Naive thymus-derived CD4-positive, alpha-beta T cell (primary cell): ENCODE measurements at regions not wholly inside any gene's neighbourhood (a gene's known extent, or its start where the extent isn't known, plus 50 kb on each side); places are given as distances from the start of the nearest gene placed in this dataset.

ENCODE experiments used
- ATAC-seq: fragments of 150-1000 bp; cut with Tn5 transposase; 2 replicates; pipeline ENCODE4 v1.10.0; 2021; ENCODE audit warnings: mild to moderate bottlenecking, moderate library complexity
- CTCF ChIA-PET: fragments of 350-600 bp; sonication (Branson Sonifier 250); formaldehyde crosslinking; loops from one replicate; lab custom pipeline; 2021; ENCODE audit warnings: antibody characterized with exemption; lab: Charles Lee
- POLR2A ChIA-PET: fragments of 350-600 bp; sonication (Branson Sonifier 250); formaldehyde crosslinking; loops from one replicate; lab custom pipeline; 2021; ENCODE audit warnings: antibody characterized with exemption, inconsistent platforms; lab: Charles Lee
- DNase-seq, 9 donors: peaks; one replicate each; pipeline versions ENCODE4 v3.0.0 to v3.0.0-alpha.2; 2020 to 2022; ENCODE audit warnings: mixed read lengths in 1 of 9
- H3K27ac ChIP-seq: one replicate; pipeline ENCODE4 v1.7.0; 2013; ENCODE audit warnings: mild to moderate bottlenecking, low read depth, low read length, moderate library complexity
- H3K27me3 ChIP-seq, 2 donors: one replicate each; pipeline ENCODE4 v1.7.0; 2013; ENCODE audit warnings: low read length in 2 of 2, mild to moderate bottlenecking in 2 of 2, moderate library complexity in 2 of 2; ENCODE audit not compliant: control insufficient read depth in 2 of 2, insufficient read depth in 2 of 2
- H3K36me3 ChIP-seq, 3 experiments: 1 replicate in 2 of 3; 2 replicates in 1 of 3; pipeline ENCODE4 v1.7.0; 2013; ENCODE audit warnings: low read length in 3 of 3, mild to moderate bottlenecking in 3 of 3, moderate library complexity in 1 of 3; ENCODE audit not compliant: insufficient read depth in 3 of 3, control insufficient read depth in 2 of 3
- H3K4me1 ChIP-seq, 2 donors: one replicate each; pipeline ENCODE4 v1.7.0; 2013; ENCODE audit warnings: low read length in 2 of 2, mild to moderate bottlenecking in 2 of 2, moderate library complexity in 1 of 2; ENCODE audit not compliant: control insufficient read depth in 2 of 2, insufficient read depth in 2 of 2
- H3K4me3 ChIP-seq: 2 replicates; pipeline ENCODE4 v1.7.0; 2013; ENCODE audit warnings: mild to moderate bottlenecking, low read length
- H3K9me3 ChIP-seq, 3 experiments: 1 replicate in 2 of 3; 2 replicates in 1 of 3; pipeline ENCODE4 v1.7.0; 2013; ENCODE audit warnings: low read length in 3 of 3; ENCODE audit not compliant: control insufficient read depth in 2 of 3
- H3K27ac Mint-ChIP-seq, 9 donors: one replicate each; pipeline ENCODE4 v1.8.0; 2020 to 2022; ENCODE audit warnings: mixed read lengths in 9 of 9, mild to moderate bottlenecking in 8 of 9, moderate library complexity in 5 of 9, inconsistent platforms in 2 of 9
- H3K27me3 Mint-ChIP-seq, 5 donors: one replicate each; pipeline ENCODE4 v1.8.0; 2021 to 2022; ENCODE audit warnings: mixed read lengths in 5 of 5, mild to moderate bottlenecking in 1 of 5
- H3K36me3 Mint-ChIP-seq, 5 donors: one replicate each; pipeline ENCODE4 v1.8.0; 2020 to 2022; ENCODE audit warnings: mixed read lengths in 5 of 5, mild to moderate bottlenecking in 3 of 5, inconsistent platforms in 1 of 5
- H3K4me1 Mint-ChIP-seq, 7 donors: one replicate each; pipeline ENCODE4 v1.8.0; 2020 to 2022; ENCODE audit warnings: mixed read lengths in 7 of 7, mild to moderate bottlenecking in 3 of 7, inconsistent platforms in 1 of 7
- H3K4me3 Mint-ChIP-seq, 10 donors: one replicate each; pipeline ENCODE4 v1.8.0; 2020 to 2022; ENCODE audit warnings: mild to moderate bottlenecking in 10 of 10, mixed read lengths in 10 of 10, moderate library complexity in 6 of 10, inconsistent platforms in 2 of 10
- H3K9me3 Mint-ChIP-seq, 11 donors: one replicate each; pipeline ENCODE4 v1.8.0; 2020 to 2022; ENCODE audit warnings: mixed read lengths in 11 of 11, mild to moderate bottlenecking in 4 of 11, inconsistent platforms in 1 of 11, moderate library complexity in 1 of 11
- intact Hi-C, 2 donors: fragments of 100-400 bp; cut with micrococcal nuclease; formaldehyde crosslinking; loops; one replicate each; pipeline ENCODE4 v1.15.1; 2023

- peaks cover 0 to 5% (median 0%) of the 10 kb centered on the region in 5 donors for H3K27me3 Mint-ChIP-seq
- no peak overlapping the region for H3K27ac Mint-ChIP-seq
- intact Hi-C loops: no loop called here
- no peak overlapping the region for H3K4me3 ChIP-seq
- H3K36me3 ChIP-seq: no peaks in the 10 kb centered on the region
- peaks cover 20 to 50% of the 10 kb centered on the region in 2 donors for H3K4me1 ChIP-seq
- DNase-seq (no peak), ATAC-seq (peak; percentile 49)
- ChIA-PET CTCF (interaction anchor here (0.6 kb wide), 1 partner anchor 245 kb away, joined by 3 read pairs; no protein-coding TSS in a partner anchor), POLR2A (no interaction called here)
- peaks cover 0 to 1% (median 0%) of the 10 kb centered on the region in 11 donors for H3K9me3 Mint-ChIP-seq
- no peaks in the 10 kb centered on the region for H3K27me3 ChIP-seq
- peaks cover 14 to 38% (median 34%) of the 10 kb centered on the region in 7 donors for H3K4me1 Mint-ChIP-seq
- H3K36me3 Mint-ChIP-seq: no peaks in the 10 kb centered on the region
- no peak overlapping the region for H3K4me3 Mint-ChIP-seq
- no peaks in the 10 kb centered on the region for H3K9me3 ChIP-seq
- H3K27ac ChIP-seq: no peak overlapping the region
Observed at GRCh38 chr15:69666921-69667811, 214.5 kb downstream of the RPLP1 start.

GRCh38 chr15:69668039-69668705 lies 215.6 kb downstream of the RPLP1 start:
- Mint-ChIP-seq H3K36me3 (no peaks in the 10 kb centered on the region), H3K4me3 (peak overlapping the region in 1 of 10 donors; percentile 47), H3K27ac (peak overlapping the region in 1 of 9 donors; percentile 32), H3K27me3 (peaks cover 0 to 8% (median 0%) of the 10 kb centered on the region in 5 donors), H3K4me1 (peaks cover 14 to 38% (median 34%) of the 10 kb centered on the region in 7 donors), H3K9me3 (peaks cover 0 to 1% (median 0%) of the 10 kb centered on the region in 11 donors)
- ChIA-PET CTCF (interaction anchor here (1.0 kb wide), 1 partner anchor 57 kb away, joined by 3 read pairs; no protein-coding TSS in a partner anchor), POLR2A (interaction anchor here (1.0 kb wide), 1 partner anchor 11 kb away, joined by 4 read pairs; no protein-coding TSS in a partner anchor)
- DNase-seq (no peak), ATAC-seq (peak; percentile 9)
- no peaks in the 10 kb centered on the region for H3K36me3 ChIP-seq
- no peak overlapping the region for H3K4me3 ChIP-seq
- H3K27me3 ChIP-seq: no peaks in the 10 kb centered on the region
- no peaks in the 10 kb centered on the region for H3K9me3 ChIP-seq
- H3K4me1 ChIP-seq: peaks cover 20 to 50% of the 10 kb centered on the region in 2 donors
- intact Hi-C loops: loop anchor here in 1 of 2 donors (2.0 kb wide), 1 partner anchor 47 kb away; no protein-coding TSS in a partner anchor
- no peak overlapping the region for H3K27ac ChIP-seq

- H3K4me1 Mint-ChIP-seq: peaks cover 14 to 38% (median 34%) of the 10 kb centered on the region in 7 donors
- peaks cover 20 to 50% of the 10 kb centered on the region in 2 donors for H3K4me1 ChIP-seq
- no peak for DNase-seq
Observed at GRCh38 chr15:69668963-69669362, 216.3 kb downstream of the RPLP1 start.

GRCh38 chr15:69669446-69669845 lies 216.8 kb downstream of the RPLP1 start:
- H3K27ac Mint-ChIP-seq: peak overlapping the region in 1 of 9 donors; percentile 63
- peaks cover 0 to 1% (median 0%) of the 10 kb centered on the region in 11 donors for H3K9me3 Mint-ChIP-seq
- no peak overlapping the region for H3K4me3 Mint-ChIP-seq
- Histone ChIP-seq H3K4me1 (peaks cover 20 to 50% of the 10 kb centered on the region in 2 donors), H3K36me3 (no peaks in the 10 kb centered on the region), H3K4me3 (peak overlapping the region; percentile 16), H3K27me3 (no peaks in the 10 kb centered on the region), H3K9me3 (no peaks in the 10 kb centered on the region), H3K27ac (no peak overlapping the region)
- no peak for ATAC-seq
- ChIA-PET POLR2A (no interaction called here), CTCF (interaction anchor here (1.0 kb wide), 1 partner anchor 55 kb away, joined by 3 read pairs; no protein-coding TSS in a partner anchor)
- no peak for DNase-seq
- peaks cover 14 to 38% (median 34%) of the 10 kb centered on the region in 7 donors for H3K4me1 Mint-ChIP-seq
- H3K36me3 Mint-ChIP-seq: no peaks in the 10 kb centered on the region
- intact Hi-C loops: loop anchor here in 1 of 2 donors (2.0 kb wide), 1 partner anchor 45 kb away; no protein-coding TSS in a partner anchor
- H3K27me3 Mint-ChIP-seq: peaks cover 0 to 8% (median 0%) of the 10 kb centered on the region in 5 donors

More at GRCh38 chr15:69668963-69669362, 216.3 kb downstream of the RPLP1 start:
- peak overlapping the region in 1 of 10 donors; percentile 48 for H3K4me3 Mint-ChIP-seq
- Histone ChIP-seq H3K9me3 (no peaks in the 10 kb centered on the region), H3K4me3 (no peak overlapping the region), H3K36me3 (no peaks in the 10 kb centered on the region), H3K27me3 (no peaks in the 10 kb centered on the region), H3K27ac (no peak overlapping the region)
- intact Hi-C loops: loop anchor here in 1 of 2 donors (2.0 kb wide), 1 partner anchor 46 kb away; no protein-coding TSS in a partner anchor
- H3K27ac Mint-ChIP-seq: peak overlapping the region in 3 of 9 donors; percentile 40 to 63 (median 59)
- ATAC-seq: peak; percentile 59
- ChIA-PET CTCF (interaction anchor here (1.0 kb wide), 1 partner anchor 56 kb away, joined by 3 read pairs; no protein-coding TSS in a partner anchor), POLR2A (no interaction called here)
- H3K27me3 Mint-ChIP-seq: peaks cover 0 to 8% (median 0%) of the 10 kb centered on the region in 5 donors
- H3K9me3 Mint-ChIP-seq: peaks cover 0 to 1% (median 0%) of the 10 kb centered on the region in 11 donors
- no peaks in the 10 kb centered on the region for H3K36me3 Mint-ChIP-seq

DNA sequence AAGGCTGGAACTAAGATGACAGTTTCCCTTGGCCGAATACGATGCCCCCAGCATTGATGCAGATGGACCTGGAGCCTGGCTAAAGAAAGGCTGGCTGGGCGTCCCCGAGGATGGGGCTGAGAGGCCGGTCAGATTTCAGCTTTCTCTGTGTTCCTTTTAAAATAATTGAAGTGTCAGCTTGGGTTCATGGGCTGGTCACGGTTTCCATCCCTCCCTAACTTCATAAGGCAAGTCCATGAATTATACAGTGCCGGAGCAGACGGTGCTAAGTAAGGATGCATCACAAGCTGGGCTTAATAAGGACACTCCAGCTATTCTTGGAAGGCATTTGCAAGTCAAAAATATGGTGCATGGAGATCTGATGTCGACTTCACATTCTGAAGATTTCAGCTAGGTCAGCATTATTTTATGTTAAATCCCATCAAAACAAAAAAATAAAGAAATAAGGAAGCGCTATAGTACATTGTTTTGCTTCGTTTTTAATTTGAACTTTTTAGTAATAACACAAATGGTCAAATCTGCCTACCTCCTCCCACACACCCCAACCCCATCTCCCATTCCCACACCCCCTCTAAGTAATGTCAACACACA lies 220.8 kb downstream of the RPLP1 start:
- no peak for DNase-seq
- no peak overlapping the region for H3K27ac Mint-ChIP-seq
- H3K9me3 ChIP-seq: no peaks in the 10 kb centered on the region
- no peak for ATAC-seq
- no peaks in the 10 kb centered on the region for H3K27me3 ChIP-seq
- H3K27me3 Mint-ChIP-seq: peaks cover 0 to 25% (median 5%) of the 10 kb centered on the region in 5 donors
- no peak overlapping the region for H3K4me3 ChIP-seq
- H3K9me3 Mint-ChIP-seq: peaks cover 0 to 2% (median 0%) of the 10 kb centered on the region in 11 donors
- CTCF ChIA-PET: no interaction called here
- no peaks in the 10 kb centered on the region for H3K36me3 ChIP-seq
- no peak overlapping the region for H3K4me3 Mint-ChIP-seq
- POLR2A ChIA-PET: no interaction called here
- intact Hi-C loops: no loop called here
- H3K36me3 Mint-ChIP-seq: peaks cover 0 to under 1% (median 0%) of the 10 kb centered on the region in 5 donors
- H3K4me1 Mint-ChIP-seq: peaks cover 9 to 25% (median 15%) of the 10 kb centered on the region in 7 donors
- H3K4me1 ChIP-seq: peaks cover 11 to 25% of the 10 kb centered on the region in 2 donors
- no peak overlapping the region for H3K27ac ChIP-seq

- intact Hi-C loops: loop anchor here in 1 of 2 donors (5.0 kb wide), 2 partner anchors 37 to 48 kb away; no protein-coding TSS in a partner anchor
- Histone ChIP-seq H3K4me3 (no peak overlapping the region), H3K27me3 (no peaks in the 10 kb centered on the region), H3K9me3 (no peaks in the 10 kb centered on the region), H3K27ac (no peak overlapping the region), H3K36me3 (no peaks in the 10 kb centered on the region), H3K4me1 (peaks cover 0 to 13% of the 10 kb centered on the region in 2 donors)
- H3K27me3 Mint-ChIP-seq: peaks cover 0 to 28% (median 5%) of the 10 kb centered on the region in 5 donors
- H3K4me3 Mint-ChIP-seq: no peak overlapping the region
- H3K9me3 Mint-ChIP-seq: peaks cover 0 to 3% (median 0%) of the 10 kb centered on the region in 11 donors
- ChIA-PET POLR2A (no interaction called here), CTCF (interaction anchor here (0.6 kb wide), 1 partner anchor 468 kb away, joined by 3 read pairs; no protein-coding TSS in a partner anchor)
- H3K4me1 Mint-ChIP-seq: peaks cover 0 to 19% (median 3%) of the 10 kb centered on the region in 7 donors
- H3K36me3 Mint-ChIP-seq: peaks cover 0 to 2% (median 0%) of the 10 kb centered on the region in 5 donors
- ATAC-seq (no peak), DNase-seq (no peak)
- H3K27ac Mint-ChIP-seq: peak overlapping the region in 1 of 9 donors; percentile 49
Observed at GRCh38 chr15:69675731-69676130, 223.1 kb downstream of the RPLP1 start.
